ENCODE measurements at regions not wholly inside any gene's neighbourhood (a gene's known extent, or its start where the extent isn't known, plus 50 kb on each side); places are given as distances from the start of the nearest gene placed in this dataset.

- DNase-seq (ENCODE audit: insufficient read length, low spot score) (no peak), FAIRE-seq (no peak)
- no peak for TF ChIP-seq CTCF (IDR thresholded peaks at IDR 0.05; ENCODE audit: insufficient read depth, missing control alignments)
These were observed 523.3 kb downstream of the GLRX3 start for GRCh38 chr10:130659528-130659927.

GRCh38 chr10:130660266-130660665, 524.1 kb downstream of the GLRX3 start:
- FAIRE-seq = no peak
- no peak for DNase-seq (ENCODE audit: insufficient read length, low spot score)
- TF ChIP-seq CTCF (IDR thresholded peaks at IDR 0.05; ENCODE audit: insufficient read depth, missing control alignments) = no peak

GRCh38 chr10:130661419-130661818, 525.2 kb downstream of the GLRX3 start:
- FAIRE-seq (no peak), DNase-seq (ENCODE audit: insufficient read length, low spot score) (no peak)
- TF ChIP-seq CTCF (IDR thresholded peaks at IDR 0.05; ENCODE audit: insufficient read depth, missing control alignments) = no peak

- FAIRE-seq = no peak
- TF ChIP-seq CTCF (IDR thresholded peaks at IDR 0.05; ENCODE audit: insufficient read depth, missing control alignments) = no peak
These were observed 526.6 kb downstream of the GLRX3 start for GRCh38 chr10:130662775-130663174.

GRCh38 chr10:130664526-130664925, 528.3 kb downstream of the GLRX3 start:
- DNase-seq (ENCODE audit: insufficient read length, low spot score) = no peak
- FAIRE-seq = no peak
- no peak for TF ChIP-seq CTCF (IDR thresholded peaks at IDR 0.05; ENCODE audit: insufficient read depth, missing control alignments)

More at GRCh38 chr10:130662775-130663174, 526.6 kb downstream of the GLRX3 start:
- no peak for DNase-seq (ENCODE audit: insufficient read length, low spot score)

GRCh38 chr10:130666215-130666614, 530.0 kb downstream of the GLRX3 start:
- FAIRE-seq (no peak), DNase-seq (ENCODE audit: insufficient read length, low spot score) (no peak)
- no peak for TF ChIP-seq CTCF (IDR thresholded peaks at IDR 0.05; ENCODE audit: insufficient read depth, missing control alignments)

GRCh38 chr10:130686689-130687300, 550.6 kb downstream of the GLRX3 start:
- DNase-seq (ENCODE audit: insufficient read length, low spot score) = no peak
- no peak for FAIRE-seq
- TF ChIP-seq CTCF (IDR thresholded peaks at IDR 0.05; ENCODE audit: insufficient read depth, missing control alignments) = no peak

Data from D721Med (cell line).